Stimulated activated CD4-positive, alpha-beta T cell treated with anti-CD3 and anti-CD28 coated beads, Interleukin-1b, Interleukin-23, amount 100 ng/mL, for 1 hour (primary cell): ENCODE measurements at regions not wholly inside any gene's neighbourhood (a gene's known extent, or its start where the extent isn't known, plus 50 kb on each side); places are given as distances from the start of the nearest gene placed in this dataset.
"Not testable (repeated sequence)": the region's sequence is repeated elsewhere in the genome, so short reads cannot be mapped to it uniquely, and the experiment has no call there.

Experiments
- DNase-seq, 2 donors: peaks; one replicate each; pipeline ENCODE4 v3.0.0-alpha.2; 2020; ENCODE audit warnings: low read depth in 2 of 2

DNA sequence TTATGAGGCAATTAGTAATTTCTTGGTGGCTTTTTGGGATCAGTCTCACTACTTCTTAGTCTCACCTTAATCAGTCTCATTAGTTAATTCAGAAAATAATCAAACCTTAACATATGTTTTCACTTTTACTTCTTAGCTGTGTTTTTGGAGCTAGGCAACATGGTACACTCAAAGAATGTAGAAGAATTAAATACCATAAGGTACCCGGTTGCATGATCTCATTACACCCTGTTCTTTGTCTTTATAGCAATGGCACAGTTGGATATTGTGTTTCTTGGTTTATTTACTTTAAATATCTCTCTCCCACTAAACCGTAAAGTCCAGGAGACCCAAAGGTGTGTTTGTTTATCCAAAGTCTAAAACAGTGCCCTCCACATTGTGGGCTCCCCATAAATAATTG lies 132.3 kb downstream of the TNFSF18 start:
- no peak for DNase-seq

GRCh38 chr1:172926070-172926469 lies 124.7 kb downstream of the TNFSF18 start:
- no peak for DNase-seq

DNA sequence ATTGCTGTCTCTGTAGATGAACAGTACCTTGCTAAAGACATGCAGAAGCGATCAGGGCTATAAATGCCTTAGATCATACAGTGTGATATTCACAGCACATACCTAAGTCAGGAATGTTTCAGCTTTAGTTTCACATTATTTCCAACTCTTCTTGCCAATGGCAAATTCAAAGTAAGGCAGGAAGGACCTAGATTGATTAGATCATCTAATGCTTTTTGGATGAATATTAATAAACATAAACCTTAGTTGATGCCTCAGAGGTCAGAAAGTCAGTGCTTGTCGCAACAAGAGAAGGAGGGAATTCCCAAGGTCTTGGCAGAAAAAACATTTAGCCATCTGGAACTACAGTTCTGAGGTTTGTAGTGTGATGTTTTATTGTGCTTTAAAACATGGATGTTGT lies 122.3 kb downstream of the TNFSF18 start:
- DNase-seq, result no peak

GRCh38 chr1:172929006-172929405 lies 121.7 kb downstream of the TNFSF18 start:
- no peak for DNase-seq

DNA sequence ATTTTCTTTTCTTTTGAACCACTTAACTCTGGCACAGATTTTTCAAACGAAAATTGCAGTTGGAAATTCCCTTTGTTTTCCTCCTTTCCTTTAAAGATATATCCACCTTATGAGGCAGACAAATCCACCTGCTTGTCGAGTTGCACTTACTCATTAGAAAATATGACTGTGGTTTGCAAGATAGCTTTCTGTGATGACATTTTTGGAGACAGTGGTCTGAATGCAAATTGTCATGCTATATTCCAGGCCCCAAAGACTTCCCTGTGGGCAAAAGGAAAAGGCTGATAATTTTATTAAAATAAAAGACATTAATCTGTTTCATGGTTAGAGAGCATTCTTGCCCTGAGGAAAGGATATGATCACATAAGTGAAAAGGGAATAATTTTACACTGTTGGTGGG lies 120.6 kb downstream of the TNFSF18 start:
- no peak for DNase-seq

DNA sequence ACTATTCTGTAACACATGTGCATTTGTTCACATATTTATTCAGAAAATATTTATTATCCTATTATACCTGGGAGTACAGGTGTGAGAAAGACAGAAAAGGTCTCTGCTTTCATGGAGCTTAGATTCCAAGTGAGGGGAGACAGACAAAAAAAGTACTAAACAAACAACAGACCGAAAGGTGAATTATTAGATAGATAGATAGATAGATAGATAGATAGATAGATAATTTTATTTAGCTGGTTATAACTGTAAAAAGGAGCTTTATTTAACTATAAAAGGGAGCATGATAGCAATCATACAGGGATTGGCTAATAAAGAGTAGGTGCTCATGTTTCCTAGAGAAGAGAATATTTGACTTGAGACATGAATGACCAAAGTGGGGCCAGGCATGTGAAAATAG lies 119.4 kb downstream of the TNFSF18 start:
- DNase-seq, result no peak

DNA sequence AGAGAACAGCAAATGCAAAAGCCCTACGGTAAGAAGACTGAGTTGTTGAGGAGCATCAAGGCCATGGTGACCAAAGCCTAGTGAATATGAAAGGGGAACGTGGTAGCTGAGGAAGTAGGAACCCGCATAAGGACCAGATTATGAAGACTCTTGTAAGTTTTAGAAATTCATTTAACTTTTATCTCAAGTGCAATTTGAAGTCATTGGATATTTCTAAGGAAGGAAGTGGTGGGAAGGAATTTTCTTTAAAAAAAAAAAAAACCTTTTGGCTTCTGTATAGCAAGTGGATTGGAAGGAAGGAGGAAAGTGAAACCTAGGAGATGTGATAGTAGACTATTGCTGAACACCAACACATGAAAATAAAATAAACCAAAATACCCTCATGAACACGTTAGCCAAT lies 119.0 kb downstream of the TNFSF18 start:
- DNase-seq, result no peak

DNA sequence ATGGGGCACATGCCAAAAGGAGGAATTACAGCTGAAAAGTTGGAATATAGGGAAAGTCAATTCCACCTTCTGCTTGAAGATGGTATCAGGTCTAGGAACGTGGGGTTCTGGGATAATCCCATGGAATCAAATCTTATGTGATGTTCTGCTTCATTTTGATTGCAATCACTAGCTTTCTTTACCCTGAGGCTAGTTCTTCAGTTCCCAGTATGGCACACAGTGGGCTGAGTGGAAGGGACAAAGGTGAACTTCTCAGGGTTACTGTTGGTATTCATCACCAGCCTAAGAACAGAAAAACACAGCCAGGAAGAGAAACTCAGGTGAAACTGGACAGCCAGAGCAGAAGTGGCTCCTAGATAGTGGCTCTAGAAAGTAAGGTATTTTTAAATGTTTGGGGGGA lies 117.8 kb downstream of the TNFSF18 start:
- no peak for DNase-seq

DNA sequence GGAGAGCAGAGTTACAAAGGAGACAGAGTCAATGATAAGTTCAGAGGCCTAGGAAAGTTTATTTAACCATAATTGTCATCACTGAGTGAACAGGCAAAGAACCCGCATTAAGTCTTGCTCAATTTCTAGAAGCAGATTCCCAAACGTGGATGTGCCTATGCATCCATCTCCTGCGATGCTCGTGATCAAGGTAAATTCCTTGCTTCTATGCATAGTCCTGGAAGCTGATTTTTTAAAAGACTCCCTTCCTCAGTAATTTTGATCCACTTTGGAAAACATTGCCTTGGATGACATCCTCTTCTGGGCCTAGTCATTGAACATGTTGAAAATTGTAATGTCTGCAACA lies 116.4 kb downstream of the TNFSF18 start:
- DNase-seq, result no peak

DNA sequence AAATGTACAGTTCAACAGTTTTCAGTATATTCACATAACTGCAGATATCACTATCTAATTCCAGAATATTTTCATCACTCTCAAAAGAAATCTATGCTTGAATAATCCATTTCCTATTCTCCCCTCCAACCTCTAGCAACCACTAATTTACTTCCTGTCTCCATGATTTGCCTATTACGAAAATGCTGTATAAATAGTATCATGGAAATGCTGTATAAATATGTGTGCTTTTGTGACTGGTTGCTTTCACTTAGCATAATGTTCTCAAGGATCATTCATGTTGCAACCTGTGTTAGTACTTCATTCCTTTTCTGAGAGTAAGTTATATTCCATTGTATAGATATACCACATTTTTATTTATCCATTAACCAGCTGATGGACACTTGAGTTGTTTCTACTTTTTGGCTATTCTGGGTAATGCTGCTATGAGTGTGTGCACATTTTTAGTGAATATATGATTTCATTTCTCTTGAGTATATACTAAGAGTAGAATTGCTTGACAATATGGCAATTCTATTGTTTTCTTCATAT lies 115.6 kb downstream of the TNFSF18 start:
- DNase-seq, result no peak

DNA sequence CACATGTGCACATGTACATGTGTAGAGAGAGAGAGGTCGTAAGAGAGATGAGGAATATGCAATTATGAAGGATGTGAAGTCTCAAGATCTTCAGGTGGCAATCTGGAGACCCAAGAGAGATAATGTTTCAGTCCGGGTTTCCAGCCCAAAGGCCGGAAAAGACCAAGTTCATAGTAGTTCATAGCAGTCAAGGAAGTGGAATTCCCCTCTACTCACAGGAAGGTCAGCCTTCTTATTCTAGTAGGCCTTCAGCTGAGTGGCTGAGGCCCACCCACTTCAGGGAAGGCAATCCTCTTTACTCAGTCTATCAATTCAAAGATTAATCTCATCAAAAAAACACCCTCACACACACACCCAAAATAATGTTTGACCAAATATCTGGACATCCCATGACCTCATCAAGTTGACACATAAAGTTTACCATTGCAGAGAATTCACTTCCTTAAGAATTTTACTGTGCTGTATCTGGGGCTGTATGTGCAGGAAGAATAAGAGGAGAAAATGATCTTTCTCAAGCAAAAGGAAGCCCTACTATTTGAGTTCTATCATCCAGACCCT lies 114.6 kb downstream of the TNFSF18 start:
- no peak for DNase-seq

- no peak for DNase-seq
Measured at GRCh38 chr1:172938681-172939080, 112.1 kb downstream of the TNFSF18 start.

DNA sequence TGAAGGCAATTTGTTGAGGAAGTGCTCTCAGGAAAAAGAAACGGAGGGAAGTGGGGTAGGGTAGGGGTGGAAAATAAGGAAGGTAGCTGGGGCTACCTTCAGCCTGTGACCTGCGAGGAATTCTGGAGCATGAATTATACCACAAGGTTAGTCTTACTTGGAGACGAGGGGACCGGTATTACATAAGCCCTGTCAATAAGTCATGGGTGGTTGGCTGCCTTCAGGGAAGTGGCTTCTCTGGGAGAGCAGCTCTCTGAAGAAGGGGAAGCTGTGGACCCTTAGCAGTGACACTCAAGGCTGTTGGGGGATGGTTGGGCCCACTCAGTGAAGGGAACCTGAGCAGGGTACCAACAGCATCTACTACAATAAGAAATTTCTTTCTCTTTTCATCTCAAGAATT lies 111.3 kb downstream of the TNFSF18 start:
- no peak for DNase-seq

- DNase-seq, result no peak
Measured at GRCh38 chr1:172940174-172940855, 110.4 kb downstream of the TNFSF18 start.

DNA sequence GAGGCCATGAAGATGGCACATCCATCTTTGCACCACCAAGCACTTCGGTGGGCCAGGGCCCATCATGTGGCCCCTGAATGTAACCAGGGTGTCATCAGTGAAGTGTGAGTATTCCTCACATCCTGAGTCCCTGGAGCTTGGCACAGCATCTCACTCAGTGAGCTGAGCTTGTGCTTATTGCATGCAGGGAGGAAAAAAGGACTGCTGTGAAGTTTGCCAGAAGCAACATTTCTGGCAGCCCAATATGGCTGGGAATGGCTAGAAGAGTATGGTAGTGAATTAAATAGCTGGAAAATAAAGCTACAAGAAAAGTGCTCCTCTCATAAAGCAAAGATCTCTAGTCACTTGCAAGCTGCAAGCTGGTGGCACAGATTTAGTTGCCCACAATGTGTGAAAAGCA lies 109.3 kb downstream of the TNFSF18 start:
- DNase-seq, result no peak

DNA sequence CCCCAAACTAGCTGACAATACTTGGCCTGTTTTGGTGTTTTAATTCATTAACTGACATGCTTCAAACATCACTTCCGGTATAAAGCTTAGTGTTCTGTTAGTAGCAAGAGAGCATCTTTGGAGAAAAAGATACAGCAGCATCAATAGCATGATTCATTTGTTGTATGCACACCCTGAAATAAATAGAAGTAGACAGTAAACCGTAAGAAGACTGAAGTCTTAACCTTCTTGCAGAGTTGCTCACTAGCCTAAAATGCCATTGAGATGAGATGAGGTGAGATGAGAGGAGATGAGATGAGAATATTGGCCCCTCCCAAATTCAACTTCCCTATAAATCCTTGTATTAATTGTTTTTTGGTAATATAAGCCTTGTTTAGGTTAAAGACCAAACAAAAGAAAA lies 108.8 kb downstream of the TNFSF18 start:
- DNase-seq, result no peak

DNA sequence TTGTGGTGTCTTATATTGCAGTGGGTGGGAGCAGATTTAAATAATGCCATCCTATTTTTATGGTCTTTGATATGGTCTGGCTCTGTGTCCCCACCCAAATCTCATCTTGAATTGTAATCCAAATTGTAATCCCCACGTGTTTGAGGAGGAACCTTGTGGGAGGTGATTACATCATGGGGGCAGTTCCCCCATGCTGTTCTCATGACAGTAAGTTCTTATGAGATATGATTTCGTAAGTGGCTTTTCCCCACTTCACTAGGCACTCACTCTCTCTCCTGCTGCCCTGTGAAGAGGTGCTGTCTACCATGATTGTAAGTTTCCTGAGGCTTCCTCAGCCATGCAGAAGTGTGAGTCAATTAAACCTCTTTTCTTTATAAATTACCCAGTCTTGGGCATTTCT lies 107.6 kb downstream of the TNFSF18 start:
- not testable (repeated sequence) for DNase-seq

- no peak for DNase-seq
Measured at GRCh38 chr1:172944931-172945330, 105.8 kb downstream of the TNFSF18 start.

- DNase-seq, result no peak
Measured at GRCh38 chr1:172946814-172947507, 103.8 kb downstream of the TNFSF18 start.

DNA sequence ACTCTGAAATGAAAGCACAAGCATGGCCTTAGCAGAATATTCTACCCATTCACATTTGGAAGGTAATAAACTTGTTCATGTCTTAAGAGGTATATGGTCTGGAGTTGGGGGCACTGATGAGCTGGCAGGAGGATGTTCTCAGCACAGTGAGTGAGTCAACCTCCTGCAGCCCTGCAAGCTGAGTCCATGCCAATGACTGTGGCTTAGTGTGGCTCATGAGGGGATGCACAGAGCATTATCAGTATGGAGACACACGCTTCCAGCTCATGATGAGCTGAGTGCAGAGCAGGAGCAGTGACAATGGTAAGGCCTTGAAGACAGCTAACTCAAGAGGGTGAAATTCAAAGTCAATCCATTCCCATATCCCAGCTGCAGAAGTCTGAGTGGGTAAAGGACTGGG lies 102.3 kb downstream of the TNFSF18 start:
- DNase-seq, result no peak

GRCh38 chr1:172949096-172949495 lies 101.6 kb downstream of the TNFSF18 start:
- DNase-seq, result no peak

DNA sequence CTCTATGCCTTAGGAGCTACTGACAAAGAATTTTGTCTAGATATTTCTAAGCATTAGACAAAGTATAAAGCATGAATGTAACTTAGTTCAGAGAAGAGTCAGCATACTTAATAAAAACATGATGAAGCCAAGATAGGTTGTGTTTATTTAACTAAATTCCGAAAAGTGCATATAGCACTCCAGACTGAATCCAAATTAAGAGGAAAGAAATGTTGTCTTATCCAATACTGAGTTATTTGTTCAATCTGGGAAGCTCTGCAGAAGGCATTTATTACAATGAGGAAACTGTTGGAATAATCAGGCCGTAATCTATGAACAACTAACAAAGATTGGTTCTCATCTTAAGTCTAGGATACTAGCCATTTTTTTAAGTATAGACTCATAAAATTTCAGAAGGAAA lies 100.2 kb downstream of the TNFSF18 start:
- no peak for DNase-seq

- DNase-seq, result no peak
Measured at GRCh38 chr1:172951730-172952365, 98.9 kb downstream of the TNFSF18 start.
